GM18861 (cell line): ENCODE measurements at regions not wholly inside any gene's neighbourhood (a gene's known extent, or its start where the extent isn't known, plus 50 kb on each side); places are given as distances from the start of the nearest gene placed in this dataset.

Source experiments
- ATAC-seq: cut with Tn5 transposase; IDR thresholded peaks from one replicate; pipeline ENCODE4 v1.9.1; 2021; ENCODE audit not compliant: unreplicated experiment

GRCh38 chr2:191512874-191513273, 165.1 kb upstream of the NABP1 start:
- no peak for ATAC-seq

- ATAC-seq, result no peak
These were observed 163.3 kb upstream of the NABP1 start for GRCh38 chr2:191514613-191515012.

GRCh38 chr2:191515551-191515950, 162.4 kb upstream of the NABP1 start:
- no peak for ATAC-seq

- no peak for ATAC-seq
These were observed 161.7 kb upstream of the NABP1 start for GRCh38 chr2:191516260-191516659.

GRCh38 chr2:191521608-191522208, 156.2 kb upstream of the NABP1 start:
- ATAC-seq, result no peak

GRCh38 chr2:191522478-191523120, 155.3 kb upstream of the NABP1 start:
- ATAC-seq, result no peak

- no peak for ATAC-seq
These were observed 151.8 kb upstream of the NABP1 start for GRCh38 chr2:191526091-191526490.

- no peak for ATAC-seq
These were observed 151.4 kb upstream of the NABP1 start for GRCh38 chr2:191526536-191526935.

- no peak for ATAC-seq
These were observed 150.9 kb upstream of the NABP1 start for GRCh38 chr2:191526953-191527556.

- no peak for ATAC-seq
These were observed 147.3 kb upstream of the NABP1 start for GRCh38 chr2:191530618-191531017.

- ATAC-seq, result no peak
These were observed 144.2 kb upstream of the NABP1 start for GRCh38 chr2:191533693-191534180.

- ATAC-seq, result no peak
These were observed 140.0 kb upstream of the NABP1 start for GRCh38 chr2:191537921-191538320.

GRCh38 chr2:191538334-191538903, 139.5 kb upstream of the NABP1 start:
- no peak for ATAC-seq

- no peak for ATAC-seq
These were observed 138.9 kb upstream of the NABP1 start for GRCh38 chr2:191539068-191539467.

- no peak for ATAC-seq
These were observed 137.3 kb upstream of the NABP1 start for GRCh38 chr2:191540681-191541080.

- ATAC-seq, result no peak
These were observed 134.2 kb upstream of the NABP1 start for GRCh38 chr2:191543708-191544107.

- no peak for ATAC-seq
These were observed 133.4 kb upstream of the NABP1 start for GRCh38 chr2:191544461-191545062.

GRCh38 chr2:191545361-191545760, 132.6 kb upstream of the NABP1 start:
- ATAC-seq, result no peak

GRCh38 chr2:191552066-191552465, 125.9 kb upstream of the NABP1 start:
- ATAC-seq, result no peak

GRCh38 chr2:191554240-191554639, 123.7 kb upstream of the NABP1 start:
- ATAC-seq, result no peak

GRCh38 chr2:191555092-191555742, 122.7 kb upstream of the NABP1 start:
- peak; percentile 90 for ATAC-seq
